HG03442 (cell line): ENCODE measurements at regions not wholly inside any gene's neighbourhood (a gene's known extent, or its start where the extent isn't known, plus 50 kb on each side); places are given as distances from the start of the nearest gene placed in this dataset.

Experiments used
- ATAC-seq: cut with Tn5 transposase; IDR thresholded peaks from one replicate; pipeline ENCODE4 v1.9.1; 2021; ENCODE audit warnings: mild to moderate bottlenecking, moderate library complexity; ENCODE audit not compliant: unreplicated experiment

DNA sequence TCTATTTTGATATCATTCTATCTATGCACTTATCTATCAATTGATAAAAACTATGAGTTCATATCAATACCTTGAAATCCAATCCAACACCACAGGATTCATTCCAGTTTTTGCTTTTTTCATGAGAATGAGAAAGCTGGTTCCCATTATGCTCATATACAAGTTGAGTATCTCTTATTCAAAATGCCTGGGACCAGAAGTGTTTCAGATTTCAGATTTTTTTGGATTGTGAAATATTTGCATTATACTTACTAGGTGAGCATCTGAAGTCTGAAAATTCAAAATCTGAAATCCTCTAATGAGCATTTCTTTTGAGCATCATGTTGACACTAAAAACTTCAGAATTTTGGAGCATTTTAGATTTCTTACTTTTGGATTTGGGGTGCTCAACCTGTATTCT is 67.8 kb upstream of the DCBLD2 start:
- ATAC-seq = no peak

DNA sequence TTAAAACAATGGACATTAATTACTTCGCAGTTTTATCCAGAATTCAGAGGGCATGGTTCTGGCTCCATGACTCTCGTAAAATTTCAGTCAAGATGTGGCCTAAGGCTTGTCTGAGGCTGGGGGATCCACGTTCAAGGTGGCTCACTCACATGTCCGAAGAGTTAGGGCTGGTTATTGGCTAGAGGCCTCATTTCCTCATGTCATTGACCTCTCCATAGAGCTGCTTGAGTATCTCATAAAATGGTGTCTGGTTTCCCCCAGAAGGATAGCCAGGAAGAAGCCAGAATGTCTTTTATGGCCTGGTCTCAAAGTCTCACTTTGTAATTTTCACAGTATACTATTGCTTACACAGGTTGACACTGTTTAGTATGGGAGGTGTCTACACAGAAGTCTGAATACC is 67.3 kb upstream of the DCBLD2 start:
- no peak for ATAC-seq

DNA sequence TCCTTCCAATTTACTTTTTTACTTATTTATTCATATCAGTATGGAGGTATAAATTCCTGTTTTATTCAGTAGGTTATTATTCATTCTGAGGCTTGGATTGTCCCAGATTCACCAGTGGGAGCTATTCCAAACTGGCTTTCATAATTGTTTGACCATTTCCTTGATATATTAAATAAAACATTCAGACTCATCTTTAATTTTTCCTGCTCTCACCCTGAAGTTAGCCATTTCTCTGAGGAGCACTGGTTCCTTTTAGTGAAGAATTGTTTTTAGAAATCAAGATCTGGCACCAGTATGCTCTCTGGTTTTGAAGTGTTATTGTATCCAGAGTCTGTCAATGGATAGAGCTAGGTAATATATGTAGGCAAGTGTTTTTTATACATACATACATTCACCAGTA is 66.9 kb upstream of the DCBLD2 start:
- no peak for ATAC-seq

DNA sequence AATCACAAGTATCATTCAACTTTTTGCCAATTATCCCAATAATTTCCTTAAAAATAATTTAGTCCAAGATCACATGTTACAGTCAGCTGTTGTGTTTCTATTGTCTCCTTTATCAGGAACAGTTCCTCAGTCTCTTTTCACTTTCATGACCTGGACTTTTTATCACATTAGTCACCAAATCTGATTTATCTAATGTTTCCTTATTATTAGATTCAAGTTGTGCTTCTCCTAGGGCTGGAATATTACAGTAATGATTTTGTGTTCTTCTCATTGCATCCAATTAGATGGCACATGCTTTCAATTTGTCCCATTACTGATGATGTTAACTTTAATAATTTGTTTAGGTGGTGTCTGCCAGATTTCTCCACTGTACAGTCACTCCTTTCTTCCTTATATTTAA is 66.3 kb upstream of the DCBLD2 start:
- ATAC-seq = no peak

DNA sequence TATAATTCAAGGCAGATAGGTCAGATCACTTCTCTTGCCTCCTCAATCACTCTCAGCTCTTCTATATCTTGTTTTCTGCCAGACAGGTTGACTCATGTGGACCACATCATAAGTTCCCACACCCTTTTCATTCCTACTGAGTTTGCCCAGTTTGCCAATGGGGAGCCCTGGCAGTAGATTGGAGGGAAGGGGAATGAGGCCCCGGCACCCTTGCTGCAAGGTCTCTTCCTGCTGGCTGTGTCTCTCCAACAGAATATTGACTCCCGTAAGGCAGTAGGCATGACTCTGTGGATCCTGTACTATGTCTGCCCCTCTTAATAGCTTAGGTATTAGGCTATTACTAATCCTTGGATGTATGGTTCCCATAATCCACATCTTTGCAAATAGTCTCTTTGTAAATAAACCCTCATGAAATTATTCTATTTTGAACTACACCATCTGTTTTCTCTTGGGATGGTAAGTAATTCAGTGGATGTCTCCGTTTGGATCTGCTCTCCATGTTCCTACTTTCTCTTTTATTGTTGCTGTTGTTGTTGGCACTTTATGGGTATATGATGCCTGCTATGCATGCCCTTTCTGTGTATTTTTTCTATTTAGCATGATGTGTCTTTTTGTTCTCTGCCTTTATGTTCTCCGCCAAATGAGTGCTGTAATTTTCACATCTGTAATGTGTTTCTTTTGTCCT is 65.5 kb upstream of the DCBLD2 start:
- ATAC-seq = no peak

DNA sequence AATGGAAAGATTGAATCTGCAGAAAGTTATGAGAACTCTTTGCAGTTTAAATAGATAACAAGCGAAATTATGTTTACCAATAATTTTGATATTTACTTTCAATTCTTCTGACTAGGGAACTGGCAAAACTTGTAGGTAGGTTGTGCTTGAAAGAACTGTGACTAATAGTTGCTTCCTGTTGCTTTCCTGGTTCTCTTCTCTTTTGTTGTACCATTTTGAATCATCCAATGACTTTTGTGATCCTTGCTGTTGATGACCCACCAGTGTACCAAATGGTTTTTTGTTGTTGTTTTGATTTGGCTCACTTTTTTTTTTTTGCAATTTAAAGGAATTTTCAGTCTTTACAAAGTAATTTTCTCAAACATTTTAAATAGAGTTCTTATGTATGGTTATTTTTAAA is 64.9 kb upstream of the DCBLD2 start:
- no peak for ATAC-seq

DNA sequence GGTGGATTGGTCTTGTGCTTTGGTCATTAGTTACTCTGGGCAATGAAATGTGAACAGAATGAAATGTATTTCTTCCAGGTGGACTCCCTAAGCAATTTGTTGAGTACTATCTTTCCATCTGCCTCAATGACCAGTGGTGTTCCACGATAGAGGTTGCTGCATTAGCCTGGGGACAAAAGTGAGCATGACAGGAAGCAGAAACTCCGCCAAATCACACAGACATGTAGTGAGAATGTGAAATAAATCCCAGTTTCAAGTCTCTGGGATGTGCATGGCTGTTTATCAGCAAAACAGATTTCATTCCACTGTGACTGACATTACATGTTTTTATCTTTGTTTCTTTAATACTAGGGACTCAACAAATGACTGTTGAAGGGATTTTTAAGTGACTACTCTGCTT is 63.3 kb upstream of the DCBLD2 start:
- no peak for ATAC-seq

DNA sequence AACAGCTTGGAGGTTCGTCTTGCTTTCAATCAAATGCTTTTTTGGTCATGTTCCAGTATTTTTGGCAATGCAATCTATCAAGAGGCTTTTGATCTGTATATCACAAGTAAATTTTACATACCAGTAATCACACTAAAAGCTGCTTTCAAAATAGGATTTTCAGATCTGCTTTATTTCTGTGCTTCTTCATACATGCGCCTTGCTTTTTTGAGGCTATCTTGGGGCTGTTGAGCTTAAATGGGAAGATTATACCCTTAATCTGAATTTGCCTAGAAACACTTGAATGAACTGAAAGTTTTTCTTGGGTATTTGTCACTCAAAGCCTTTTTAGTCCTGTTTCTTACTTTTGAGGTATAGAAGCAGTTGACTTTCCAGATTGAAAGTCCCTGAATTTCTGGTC is 62.1 kb upstream of the DCBLD2 start:
- no peak for ATAC-seq

DNA sequence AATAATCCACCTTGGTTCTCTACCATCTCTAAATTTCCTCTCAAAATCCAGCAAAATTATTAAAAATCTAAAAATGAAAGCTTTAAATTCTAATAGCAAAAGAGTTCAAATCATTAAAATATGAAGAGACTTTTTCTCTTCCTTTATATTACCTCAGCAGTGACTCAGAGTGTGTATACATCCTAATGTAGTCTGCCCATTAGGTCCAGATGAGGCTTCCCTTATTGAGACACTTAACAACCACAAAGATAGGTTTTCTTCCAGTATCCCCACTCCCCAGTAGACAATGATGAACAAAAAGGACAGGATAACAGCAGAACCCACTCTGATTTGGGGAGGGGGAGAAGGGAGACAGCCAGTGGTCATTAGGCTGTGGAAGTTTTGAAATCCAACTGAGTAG is 61.5 kb upstream of the DCBLD2 start:
- ATAC-seq = no peak

DNA sequence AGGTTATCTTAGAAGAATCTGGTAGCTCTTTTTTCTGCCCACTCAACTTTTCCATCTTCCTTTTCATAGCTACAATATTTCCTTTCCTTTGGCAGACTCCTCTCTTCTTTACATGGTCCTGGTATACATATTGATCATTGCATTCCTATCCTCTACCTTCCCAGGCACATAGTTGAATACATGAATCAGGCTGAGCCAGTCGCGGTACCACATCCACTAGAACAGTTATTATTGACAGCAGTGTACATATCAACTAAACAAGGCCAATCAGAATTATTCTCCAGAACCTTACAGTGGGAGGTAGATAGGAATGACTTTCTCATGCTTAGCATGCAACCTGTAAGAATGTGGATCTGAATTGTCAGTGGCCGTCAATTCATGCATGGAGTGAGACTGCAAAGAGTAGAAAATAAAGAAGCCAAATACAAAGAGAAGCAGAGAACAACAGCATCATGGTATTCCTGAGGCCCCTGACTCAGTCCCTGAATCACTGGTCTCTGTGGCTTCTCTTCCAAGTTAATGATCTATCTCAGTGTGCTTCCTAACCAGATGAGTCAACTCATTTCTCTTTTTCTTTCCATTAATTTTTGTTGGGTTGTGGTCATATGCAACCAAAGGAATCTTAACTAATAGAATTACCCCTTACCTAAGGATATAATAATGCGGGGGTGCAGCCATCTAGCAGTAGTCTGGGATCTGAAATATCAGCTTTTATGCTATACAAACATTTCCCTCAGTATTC is 60.9 kb upstream of the DCBLD2 start:
- no peak for ATAC-seq

DNA sequence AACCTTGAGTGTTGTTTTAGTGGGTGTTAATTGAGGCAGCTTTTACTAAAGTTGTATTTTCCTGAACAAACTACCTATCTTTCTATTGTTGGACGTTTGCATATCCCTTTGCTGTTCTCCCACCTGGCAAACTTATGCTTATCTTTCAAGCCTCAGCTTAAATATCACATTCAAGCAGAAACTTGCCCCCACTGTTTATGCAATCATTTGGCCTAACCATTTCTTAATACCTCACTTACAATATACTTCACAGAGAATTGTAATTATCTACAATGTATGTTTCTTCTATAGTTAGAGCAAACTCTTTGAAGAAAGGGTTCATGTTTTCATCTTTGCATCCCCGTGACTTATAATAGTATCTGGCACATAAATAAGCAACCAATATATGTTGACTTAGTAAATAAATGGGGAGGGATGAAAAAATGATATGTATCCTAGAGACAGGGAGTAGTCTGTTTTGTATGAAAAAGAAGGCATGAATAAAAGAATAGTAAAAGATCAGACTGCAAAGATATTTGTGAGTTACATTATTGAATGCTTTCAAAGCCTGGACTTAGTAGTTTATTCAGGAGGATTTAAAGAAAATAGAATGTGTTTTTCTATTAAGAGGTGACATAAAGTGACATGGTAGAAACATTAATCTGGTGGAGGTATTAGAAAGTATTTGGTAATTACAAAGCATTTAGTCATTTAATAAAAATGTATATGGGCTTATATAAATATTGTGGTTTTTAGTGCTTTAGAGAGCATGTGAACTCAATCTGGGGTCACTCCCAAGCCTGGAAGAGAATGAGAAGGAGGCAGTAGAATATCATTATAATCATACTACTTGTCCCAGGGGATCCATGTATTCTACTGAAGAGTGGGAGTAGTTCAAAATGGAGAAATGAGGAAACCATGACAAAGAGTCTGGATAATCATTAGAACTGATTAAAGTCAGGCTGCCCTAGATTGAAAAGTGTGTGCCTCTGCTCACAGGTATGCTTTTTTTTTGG is 60.0 kb upstream of the DCBLD2 start:
- ATAC-seq = no peak

DNA sequence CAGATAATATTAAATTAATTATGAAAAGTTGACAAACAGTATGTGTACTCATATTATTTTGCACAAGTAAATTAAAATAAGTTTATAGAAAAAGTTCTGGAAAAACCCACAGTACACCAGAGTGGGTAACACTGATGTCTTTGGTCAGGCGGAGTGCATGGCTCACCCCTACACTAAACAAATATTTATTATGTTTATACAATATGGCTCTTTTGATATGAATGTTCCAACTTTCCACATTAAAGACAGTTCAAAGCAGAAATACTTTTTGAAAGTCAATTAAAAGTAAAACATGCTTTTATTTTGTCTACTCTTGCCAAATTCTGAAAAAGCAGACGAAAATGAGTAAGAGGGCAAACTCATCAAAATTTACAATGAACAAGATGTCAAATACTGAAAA is 56.2 kb upstream of the DCBLD2 start:
- ATAC-seq = no peak

DNA sequence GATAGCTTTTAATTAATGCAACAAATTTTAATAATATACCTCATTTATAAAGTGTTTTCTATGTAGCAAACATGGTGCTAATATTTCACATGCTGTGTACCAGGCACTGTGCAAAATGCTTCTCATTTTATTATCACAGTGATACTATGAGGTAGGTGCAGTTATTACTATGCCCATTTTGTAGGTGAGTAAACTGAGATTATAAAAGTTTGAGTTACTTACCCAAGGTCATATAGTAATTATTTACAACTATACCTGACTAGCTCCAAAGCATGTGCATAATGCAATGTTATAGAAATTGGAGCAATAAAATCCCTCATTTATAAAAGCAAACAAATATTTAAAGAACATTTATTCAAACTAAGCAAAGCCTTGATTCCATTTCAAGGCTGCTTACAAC is 54.5 kb upstream of the DCBLD2 start:
- ATAC-seq = no peak

DNA sequence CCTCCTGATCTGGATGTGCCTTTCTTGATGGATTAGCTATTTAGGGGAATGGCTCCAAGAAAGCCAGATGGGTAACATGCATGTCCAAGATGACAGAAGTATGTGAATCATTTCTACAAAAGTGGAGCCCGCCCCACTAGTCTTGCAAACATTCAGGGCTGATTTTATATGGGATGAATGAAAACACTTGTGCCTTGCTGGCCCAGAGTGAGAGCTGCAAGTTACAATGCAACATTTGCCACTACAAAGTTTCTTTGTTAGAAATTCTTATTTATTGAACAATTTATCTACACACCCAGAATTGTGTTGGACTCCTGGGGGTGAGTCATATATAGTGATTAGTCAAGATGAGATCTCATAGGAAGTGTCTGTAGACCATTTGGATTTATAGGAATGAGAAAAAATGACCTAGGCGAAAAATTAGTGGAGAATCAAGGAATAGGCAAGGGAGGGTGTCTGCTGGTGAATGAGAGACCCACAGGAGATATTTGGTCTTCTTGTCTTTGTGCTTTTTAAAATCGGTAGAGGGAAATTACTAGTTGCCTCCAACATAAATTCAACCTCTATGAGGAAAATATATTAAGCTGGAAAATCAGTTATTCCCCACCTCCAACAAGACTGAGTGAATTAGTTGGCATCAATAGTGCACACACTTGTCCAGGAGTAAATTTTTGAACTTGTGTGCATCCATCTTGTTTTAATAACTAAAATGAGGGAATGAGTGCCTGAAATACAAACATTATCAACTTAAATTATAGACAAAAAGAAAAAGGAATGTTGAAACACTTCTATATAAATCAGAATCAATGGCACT is 53.5 kb upstream of the DCBLD2 start:
- ATAC-seq = no peak

DNA sequence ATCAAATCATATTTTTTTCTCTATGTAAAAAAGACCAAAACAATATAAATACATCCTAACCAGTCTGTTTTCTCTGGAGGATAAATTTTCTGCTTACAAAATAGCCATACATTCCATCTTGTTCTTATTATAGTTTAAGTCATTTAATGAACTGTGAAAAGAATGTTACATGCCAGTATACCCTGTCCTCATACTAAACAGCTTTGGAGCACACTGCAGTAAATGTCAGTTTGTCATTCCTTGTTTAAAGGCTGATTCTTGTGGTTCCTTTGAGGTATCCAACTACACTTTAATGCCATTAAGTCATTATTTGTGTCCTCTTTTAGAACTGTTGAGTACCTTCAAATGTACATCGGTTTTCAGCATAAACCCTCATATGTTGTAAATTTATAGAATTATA is 52.7 kb upstream of the DCBLD2 start:
- ATAC-seq = no peak

DNA sequence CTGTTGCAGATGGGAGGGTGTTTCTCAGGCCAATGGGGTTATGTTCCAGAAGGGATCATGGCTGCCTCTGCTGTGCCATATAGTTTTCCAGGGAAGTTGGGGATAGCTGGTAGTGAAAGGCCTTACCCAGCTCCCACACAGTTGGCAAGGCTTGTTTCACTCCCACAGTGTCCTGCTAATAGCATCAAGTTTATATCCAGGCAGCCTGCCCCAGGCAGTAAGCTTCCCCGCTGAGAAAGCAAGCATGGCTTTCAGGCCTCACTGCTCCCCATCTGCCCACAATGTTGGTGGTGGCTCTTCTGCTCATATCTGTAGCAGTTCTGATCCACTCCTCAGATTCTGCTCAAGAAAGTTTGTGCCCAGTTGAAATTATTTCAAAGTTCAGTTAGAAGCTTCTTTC is 50.9 kb upstream of the DCBLD2 start:
- no peak for ATAC-seq
